ENCODE measurements at regions not wholly inside any gene's neighbourhood (a gene's known extent, or its start where the extent isn't known, plus 50 kb on each side); places are given as distances from the start of the nearest gene placed in this dataset.

- DNase-seq (ENCODE audit: low read depth in 2 of 3, low spot score in 1 of 3), result no peak
Observed at GRCh38 chr22:27424319-27424718, 377.2 kb downstream of the MN1 start.

- no peak for DNase-seq (ENCODE audit: low read depth in 2 of 3, low spot score in 1 of 3)
Observed at GRCh38 chr22:27429476-27429875, 372.1 kb downstream of the MN1 start.

GRCh38 chr22:27431081-27431480, 370.5 kb downstream of the MN1 start:
- DNase-seq (ENCODE audit: low read depth in 2 of 3, low spot score in 1 of 3), result no peak

- DNase-seq (ENCODE audit: low read depth in 2 of 3, low spot score in 1 of 3), result no peak
Observed at GRCh38 chr22:27431896-27432295, 369.7 kb downstream of the MN1 start.

GRCh38 chr22:27433099-27433498, 368.5 kb downstream of the MN1 start:
- no peak for DNase-seq (ENCODE audit: low read depth in 2 of 3, low spot score in 1 of 3)

GRCh38 chr22:27433585-27434190, 367.9 kb downstream of the MN1 start:
- DNase-seq (ENCODE audit: low read depth in 2 of 3, low spot score in 1 of 3), result no peak

GRCh38 chr22:27434898-27435297, 366.7 kb downstream of the MN1 start:
- no peak for DNase-seq (ENCODE audit: low read depth in 2 of 3, low spot score in 1 of 3)

- DNase-seq (ENCODE audit: low read depth in 2 of 3, low spot score in 1 of 3), result no peak
Observed at GRCh38 chr22:27435844-27436576, 365.5 kb downstream of the MN1 start.

- no peak for DNase-seq (ENCODE audit: low read depth in 2 of 3, low spot score in 1 of 3)
Observed at GRCh38 chr22:27436591-27436990, 365.0 kb downstream of the MN1 start.

- DNase-seq (ENCODE audit: low read depth in 2 of 3, low spot score in 1 of 3), result no peak
Observed at GRCh38 chr22:27437570-27437969, 364.0 kb downstream of the MN1 start.

GRCh38 chr22:27438271-27438980, 363.1 kb downstream of the MN1 start:
- no peak for DNase-seq (ENCODE audit: low read depth in 2 of 3, low spot score in 1 of 3)

- DNase-seq (ENCODE audit: low read depth in 2 of 3, low spot score in 1 of 3), result no peak
Observed at GRCh38 chr22:27439131-27439530, 362.4 kb downstream of the MN1 start.

GRCh38 chr22:27440304-27440865, 361.2 kb downstream of the MN1 start:
- no peak for DNase-seq (ENCODE audit: low read depth in 2 of 3, low spot score in 1 of 3)

GRCh38 chr22:27441706-27442475, 359.7 kb downstream of the MN1 start:
- no peak for DNase-seq (ENCODE audit: low read depth in 2 of 3, low spot score in 1 of 3)

GRCh38 chr22:27443306-27443705, 358.2 kb downstream of the MN1 start:
- no peak for DNase-seq (ENCODE audit: low read depth in 2 of 3, low spot score in 1 of 3)

- no peak for DNase-seq (ENCODE audit: low read depth in 2 of 3, low spot score in 1 of 3)
Observed at GRCh38 chr22:27445881-27446280, 355.7 kb downstream of the MN1 start.

GRCh38 chr22:27447289-27447688, 354.3 kb downstream of the MN1 start:
- no peak for DNase-seq (ENCODE audit: low read depth in 2 of 3, low spot score in 1 of 3)

GRCh38 chr22:27450448-27450847, 351.1 kb downstream of the MN1 start:
- DNase-seq (ENCODE audit: low read depth in 2 of 3, low spot score in 1 of 3), result no peak

GRCh38 chr22:27452245-27452644, 349.3 kb downstream of the MN1 start:
- DNase-seq (ENCODE audit: low read depth in 2 of 3, low spot score in 1 of 3), result no peak

- no peak for DNase-seq (ENCODE audit: low read depth in 2 of 3, low spot score in 1 of 3)
Observed at GRCh38 chr22:27452922-27453321, 348.6 kb downstream of the MN1 start.

GRCh38 chr22:27453725-27454124, 347.8 kb downstream of the MN1 start:
- no peak for DNase-seq (ENCODE audit: low read depth in 2 of 3, low spot score in 1 of 3)

Data from stimulated activated CD4-positive, alpha-beta T cell treated with anti-CD3 and anti-CD28 coated beads, Interleukin-12 subunit alpha, Interleukin-12 subunit beta, amount 100 ng/mL, for 48 hours (primary cell).